ENCODE measurements at regions not wholly inside any gene's neighbourhood (a gene's known extent, or its start where the extent isn't known, plus 50 kb on each side); places are given as distances from the start of the nearest gene placed in this dataset.

- no peaks in the 10 kb centered on the region for H3K4me1 ChIP-seq (ENCODE audit: control insufficient read depth, insufficient read depth, low read length)
- no peaks in the 10 kb centered on the region for H3K36me3 ChIP-seq (ENCODE audit: control insufficient read depth, insufficient read depth, low read length)
- no peaks in the 10 kb centered on the region for H3K27me3 ChIP-seq (ENCODE audit: control insufficient read depth, insufficient read depth, low read length)
- no peaks in the 10 kb centered on the region for H3K9me3 ChIP-seq (ENCODE audit: control insufficient read depth, low read length)
- no peak overlapping the region for H3K4me3 ChIP-seq (ENCODE audit: low read length)
- H3K9ac ChIP-seq (ENCODE audit: low read length) = no peak overlapping the region
These were observed 64.3 kb upstream of the EMCN start for GRCh38 chr4:100582146-100582545.

GRCh38 chr4:100581337-100581736, 63.5 kb upstream of the EMCN start:
- no peaks in the 10 kb centered on the region for H3K9me3 ChIP-seq (ENCODE audit: control insufficient read depth, low read length)
- H3K4me3 ChIP-seq (ENCODE audit: low read length) = no peak overlapping the region
- H3K4me1 ChIP-seq (ENCODE audit: control insufficient read depth, insufficient read depth, low read length) = no peaks in the 10 kb centered on the region

DNA sequence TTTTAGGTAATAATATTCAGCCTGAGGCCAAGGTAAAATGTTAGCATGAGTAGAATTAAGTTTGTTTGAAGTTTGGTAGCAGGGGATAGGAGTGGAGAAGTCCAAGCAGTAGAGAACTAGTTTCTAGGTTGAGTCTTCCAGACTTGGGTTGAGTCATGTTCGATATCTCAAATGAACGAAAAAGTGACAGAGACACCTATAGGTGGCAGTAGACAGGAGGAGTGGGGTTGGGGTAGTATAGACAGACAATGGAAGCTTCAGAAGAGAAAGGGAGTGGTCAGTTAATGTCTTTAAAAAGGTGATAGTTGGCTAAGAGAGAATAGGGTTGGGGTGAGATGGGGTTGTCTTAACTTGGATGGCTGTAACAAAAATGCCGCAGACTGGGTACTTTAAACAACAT, 58.7 kb upstream of the EMCN start:
- Histone ChIP-seq H3K36me3 (ENCODE audit: control insufficient read depth, insufficient read depth, low read length) (no peaks in the 10 kb centered on the region), H3K9me3 (ENCODE audit: control insufficient read depth, low read length) (no peaks in the 10 kb centered on the region), H3K9ac (ENCODE audit: low read length) (no peak overlapping the region), H3K4me1 (ENCODE audit: control insufficient read depth, insufficient read depth, low read length) (no peaks in the 10 kb centered on the region), H3K27me3 (ENCODE audit: control insufficient read depth, insufficient read depth, low read length) (no peaks in the 10 kb centered on the region), H3K4me3 (ENCODE audit: low read length) (no peak overlapping the region)

More at GRCh38 chr4:100581337-100581736, 63.5 kb upstream of the EMCN start:
- Histone ChIP-seq H3K27me3 (ENCODE audit: control insufficient read depth, insufficient read depth, low read length) (no peaks in the 10 kb centered on the region), H3K9ac (ENCODE audit: low read length) (no peak overlapping the region), H3K36me3 (ENCODE audit: control insufficient read depth, insufficient read depth, low read length) (no peaks in the 10 kb centered on the region)

GRCh38 chr4:100574607-100575006, 56.8 kb upstream of the EMCN start:
- H3K9ac ChIP-seq (ENCODE audit: low read length) = no peak overlapping the region
- H3K4me3 ChIP-seq (ENCODE audit: low read length) = no peak overlapping the region
- no peaks in the 10 kb centered on the region for H3K36me3 ChIP-seq (ENCODE audit: control insufficient read depth, insufficient read depth, low read length)
- H3K9me3 ChIP-seq (ENCODE audit: control insufficient read depth, low read length) = no peaks in the 10 kb centered on the region
- no peaks in the 10 kb centered on the region for H3K27me3 ChIP-seq (ENCODE audit: control insufficient read depth, insufficient read depth, low read length)
- H3K4me1 ChIP-seq (ENCODE audit: control insufficient read depth, insufficient read depth, low read length) = no peaks in the 10 kb centered on the region

DNA sequence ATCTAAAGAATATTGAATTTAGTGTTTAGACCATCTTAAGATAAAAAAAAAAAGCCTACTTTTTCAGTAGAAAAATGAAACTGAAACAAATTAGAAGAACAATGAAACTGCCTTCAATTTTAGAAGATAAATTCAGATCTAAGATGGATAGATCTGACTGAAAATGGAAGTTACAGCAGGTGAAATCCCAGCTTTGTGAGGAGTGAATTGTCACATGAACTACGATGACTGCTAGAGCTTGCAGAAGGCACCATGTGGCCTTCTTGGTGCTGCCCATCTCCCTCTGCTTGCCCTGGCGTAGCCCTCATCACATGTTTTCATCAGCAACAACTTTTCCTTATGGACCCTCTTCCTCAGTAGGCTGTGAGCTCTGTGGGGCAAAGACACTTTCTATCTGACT, 51.4 kb upstream of the EMCN start:
- Histone ChIP-seq H3K27me3 (ENCODE audit: control insufficient read depth, insufficient read depth, low read length) (no peaks in the 10 kb centered on the region), H3K36me3 (ENCODE audit: control insufficient read depth, insufficient read depth, low read length) (no peaks in the 10 kb centered on the region), H3K4me1 (ENCODE audit: control insufficient read depth, insufficient read depth, low read length) (no peaks in the 10 kb centered on the region), H3K9ac (ENCODE audit: low read length) (no peak overlapping the region), H3K4me3 (ENCODE audit: low read length) (no peak overlapping the region), H3K9me3 (ENCODE audit: control insufficient read depth, low read length) (no peaks in the 10 kb centered on the region)

All from mucosa of stomach (tissue), 1 donor.